ENCODE measurements at regions not wholly inside any gene's neighbourhood (a gene's known extent, or its start where the extent isn't known, plus 50 kb on each side); places are given as distances from the start of the nearest gene placed in this dataset.

DNA sequence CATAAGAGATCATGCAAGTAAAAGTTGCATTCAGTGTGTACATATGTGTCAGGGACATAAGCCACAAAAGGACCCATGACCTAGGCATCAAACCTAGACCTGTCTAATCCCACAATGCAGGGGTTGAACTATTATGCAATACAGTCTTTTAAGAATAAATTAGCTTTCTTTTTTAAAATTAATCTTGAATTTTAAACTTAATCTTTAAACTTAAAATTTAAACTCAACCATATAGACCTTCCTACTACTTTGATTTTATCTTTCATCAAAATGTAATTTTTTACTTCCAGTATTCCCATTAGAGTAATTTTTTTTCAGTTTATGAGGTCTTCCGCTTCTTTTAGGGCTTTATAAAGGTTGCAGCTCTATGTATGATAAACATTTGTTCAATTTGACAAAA is 702.9 kb downstream of the SUCLG1 start:
- TF ChIP-seq, protein P1, sequence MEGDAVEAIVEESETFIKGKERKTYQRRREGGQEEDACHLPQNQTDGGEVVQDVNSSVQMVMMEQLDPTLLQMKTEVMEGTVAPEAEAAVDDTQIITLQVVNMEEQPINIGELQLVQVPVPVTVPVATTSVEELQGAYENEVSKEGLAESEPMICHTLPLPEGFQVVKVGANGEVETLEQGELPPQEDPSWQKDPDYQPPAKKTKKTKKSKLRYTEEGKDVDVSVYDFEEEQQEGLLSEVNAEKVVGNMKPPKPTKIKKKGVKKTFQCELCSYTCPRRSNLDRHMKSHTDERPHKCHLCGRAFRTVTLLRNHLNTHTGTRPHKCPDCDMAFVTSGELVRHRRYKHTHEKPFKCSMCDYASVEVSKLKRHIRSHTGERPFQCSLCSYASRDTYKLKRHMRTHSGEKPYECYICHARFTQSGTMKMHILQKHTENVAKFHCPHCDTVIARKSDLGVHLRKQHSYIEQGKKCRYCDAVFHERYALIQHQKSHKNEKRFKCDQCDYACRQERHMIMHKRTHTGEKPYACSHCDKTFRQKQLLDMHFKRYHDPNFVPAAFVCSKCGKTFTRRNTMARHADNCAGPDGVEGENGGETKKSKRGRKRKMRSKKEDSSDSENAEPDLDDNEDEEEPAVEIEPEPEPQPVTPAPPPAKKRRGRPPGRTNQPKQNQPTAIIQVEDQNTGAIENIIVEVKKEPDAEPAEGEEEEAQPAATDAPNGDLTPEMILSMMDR (IDR thresholded peaks at IDR 0.05; ENCODE audit: control extremely low read depth, extremely low read depth, low read depth, missing control alignments): no peak
- no peak for DNase-seq (ENCODE audit: extremely low spot score)
- ChIA-PET POLR2A (no interaction called here), CTCF (interaction anchor here (1.1 kb wide), 1 partner anchor 11 kb away, joined by 3 read pairs; no protein-coding TSS in a partner anchor)

DNA sequence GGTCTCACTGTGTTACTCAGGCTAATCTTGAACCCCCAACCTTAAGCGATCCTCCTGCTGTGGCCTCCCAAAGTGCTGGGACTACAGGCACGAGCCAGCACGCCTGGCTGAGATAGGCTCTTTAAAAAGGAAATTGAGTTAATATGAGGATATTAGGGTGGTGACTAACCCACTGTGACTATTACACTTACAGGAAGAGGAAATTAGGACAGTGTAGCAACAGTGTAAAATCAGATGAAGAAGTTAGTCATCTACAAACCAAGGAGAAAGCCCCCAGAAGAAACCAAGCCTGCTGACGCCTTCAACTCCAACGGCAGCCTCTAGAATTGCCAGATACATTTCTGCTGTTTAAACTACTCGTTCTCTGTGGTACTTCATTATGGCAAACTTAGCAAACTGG is 711.9 kb downstream of the SUCLG1 start:
- POLR2A ChIA-PET: no interaction called here
- CTCF ChIA-PET: no interaction called here
- TF ChIP-seq, protein P1 (IDR thresholded peaks at IDR 0.05; ENCODE audit: control extremely low read depth, extremely low read depth, low read depth, missing control alignments): no peak

DNA sequence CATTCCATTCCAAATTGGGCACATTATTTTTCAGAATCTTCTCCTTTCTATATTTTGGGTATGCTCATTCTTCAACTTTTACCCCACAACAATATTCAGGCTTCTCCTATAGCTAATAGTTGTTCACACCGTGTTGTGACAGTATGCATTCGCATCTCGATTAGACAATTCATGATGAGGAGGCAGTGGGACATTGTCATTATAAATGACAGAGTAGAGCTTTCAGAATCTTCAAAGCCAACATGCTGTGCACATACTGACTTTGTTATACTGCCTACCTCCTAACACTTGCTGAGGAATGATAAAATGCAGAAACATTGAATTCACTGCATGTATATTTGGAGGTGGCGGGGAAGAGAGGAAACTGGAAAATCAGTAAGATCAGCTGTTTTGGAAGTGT is 714.2 kb downstream of the SUCLG1 start:
- ChIA-PET POLR2A (no interaction called here), CTCF (interaction anchor here (1.3 to 1.8 kb wide), 4 partner anchors 9 to 64 kb away, joined by 3 read pairs; no protein-coding TSS in a partner anchor)
- TF ChIP-seq, protein P1 (IDR thresholded peaks at IDR 0.05; ENCODE audit: control extremely low read depth, extremely low read depth, low read depth, missing control alignments): no peak
- DNase-seq (ENCODE audit: extremely low spot score): no peak

More for the DNA sequence above, 711.9 kb downstream of the SUCLG1 start:
- DNase-seq (ENCODE audit: extremely low spot score): no peak

DNA sequence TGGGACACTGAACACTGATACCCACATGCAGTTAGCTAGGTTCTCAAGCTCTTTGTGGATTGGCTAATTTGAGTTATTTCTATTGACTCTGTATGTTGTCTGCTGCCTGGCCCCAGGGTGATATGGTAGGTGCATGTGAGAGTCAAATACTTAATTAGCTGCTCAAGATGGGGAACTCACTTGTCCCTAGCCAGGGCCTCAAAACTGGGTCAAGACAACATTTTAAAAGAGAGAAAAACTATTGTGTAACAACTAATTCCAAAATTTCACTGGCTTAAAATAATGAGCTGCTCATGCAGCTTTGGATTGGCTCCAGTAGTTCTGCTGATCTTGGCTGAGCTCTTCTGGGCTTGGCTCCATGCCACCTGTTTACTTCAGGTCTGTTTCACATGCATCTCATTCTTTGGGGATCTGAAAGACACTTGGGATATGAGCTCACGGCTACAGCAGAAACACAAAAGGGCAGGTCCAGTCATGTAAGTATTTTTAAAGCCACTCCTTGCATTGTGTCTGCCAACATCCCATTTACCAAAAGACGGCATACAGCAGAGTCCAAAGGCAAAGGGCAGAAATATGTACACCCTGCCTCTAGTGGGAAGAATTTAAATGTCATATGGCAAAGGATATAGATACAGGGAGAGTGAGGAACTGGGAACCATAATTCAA is 716.8 kb downstream of the SUCLG1 start:
- no peak for DNase-seq (ENCODE audit: extremely low spot score)
- CTCF ChIA-PET: interaction anchor here (0.8 to 1.3 kb wide), 2 partner anchors 8 to 19 kb away, joined by 3 read pairs; no protein-coding TSS in a partner anchor
- POLR2A ChIA-PET: no interaction called here
- TF ChIP-seq, protein P1 (IDR thresholded peaks at IDR 0.05; ENCODE audit: control extremely low read depth, extremely low read depth, low read depth, missing control alignments): no peak

DNA sequence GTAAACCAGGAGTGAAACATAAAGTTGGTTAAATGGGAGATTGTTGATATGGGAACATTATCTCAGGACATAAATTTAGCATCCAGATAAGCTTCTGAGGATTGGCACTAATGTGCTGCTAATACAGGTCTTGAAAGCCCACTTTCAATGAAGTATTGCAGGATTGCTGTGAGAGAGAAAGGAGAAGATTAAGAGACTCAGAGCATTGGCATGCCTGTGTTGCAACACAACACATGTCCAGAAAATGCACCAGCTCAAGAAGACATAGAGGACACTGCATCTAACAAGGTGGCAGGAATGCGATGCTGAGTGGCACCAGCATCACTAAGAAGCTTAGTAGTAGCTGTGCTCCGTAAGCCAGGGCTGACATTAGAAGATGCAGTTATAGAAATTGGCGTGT is 728.9 kb downstream of the SUCLG1 start:
- TF ChIP-seq, protein P1 (IDR thresholded peaks at IDR 0.05; ENCODE audit: control extremely low read depth, extremely low read depth, low read depth, missing control alignments): no peak
- no peak for DNase-seq (ENCODE audit: extremely low spot score)
- ChIA-PET POLR2A (no interaction called here), CTCF (no interaction called here)

DNA sequence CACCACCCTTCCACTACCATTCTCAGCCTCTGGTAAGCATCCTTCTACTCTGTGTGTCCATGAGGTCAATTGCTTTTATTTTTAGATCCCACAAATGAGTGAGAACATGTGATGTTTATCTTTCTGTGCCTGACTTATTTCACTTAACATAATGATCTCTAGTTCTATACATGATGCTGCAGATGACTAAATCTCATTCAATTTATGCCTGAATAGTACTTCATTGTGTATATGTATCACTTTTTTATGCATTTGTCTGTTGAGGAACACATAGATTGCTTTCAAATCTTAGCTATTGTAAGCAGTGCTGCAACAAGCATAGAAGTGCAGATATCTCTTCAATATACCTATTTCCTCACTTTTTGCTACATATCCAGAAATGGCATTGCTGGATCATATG is 733.3 kb downstream of the SUCLG1 start:
- CTCF ChIA-PET: no interaction called here
- no peak for DNase-seq (ENCODE audit: extremely low spot score)
- TF ChIP-seq, protein P1 (IDR thresholded peaks at IDR 0.05; ENCODE audit: control extremely low read depth, extremely low read depth, low read depth, missing control alignments): no peak
- POLR2A ChIA-PET: no interaction called here
